Fibroblast of skin of back (primary cell): ENCODE measurements at regions not wholly inside any gene's neighbourhood (a gene's known extent, or its start where the extent isn't known, plus 50 kb on each side); places are given as distances from the start of the nearest gene placed in this dataset.

Experiments used
- DNase-seq: peaks from one replicate; pipeline ENCODE4 v3.0.0-alpha.2; 2013

- no peak for DNase-seq
Observed at GRCh38 chr4:161222889-161223288, 940.9 kb downstream of the FSTL5 start.

GRCh38 chr4:161208564-161208963, 955.2 kb downstream of the FSTL5 start:
- DNase-seq: no peak

GRCh38 chr4:161206528-161207080, 957.2 kb downstream of the FSTL5 start:
- DNase-seq: no peak

GRCh38 chr4:161203865-161204264, 959.9 kb downstream of the FSTL5 start:
- DNase-seq: no peak

GRCh38 chr4:161197912-161198311, 965.9 kb downstream of the FSTL5 start:
- peak; percentile 6 for DNase-seq

GRCh38 chr4:161197474-161197873, 966.3 kb downstream of the FSTL5 start:
- DNase-seq: no peak

- DNase-seq: peak; percentile 19
Observed at GRCh38 chr4:161189286-161190134, 974.3 kb downstream of the FSTL5 start.

- DNase-seq: no peak
Observed at GRCh38 chr4:161188578-161188977, 975.2 kb downstream of the FSTL5 start.

GRCh38 chr4:161187569-161187968, 976.2 kb downstream of the FSTL5 start:
- no peak for DNase-seq

- no peak for DNase-seq
Observed at GRCh38 chr4:161186750-161187149, 977.0 kb downstream of the FSTL5 start.

GRCh38 chr4:161186012-161186411, 977.8 kb downstream of the FSTL5 start:
- peak; percentile 40 for DNase-seq

- DNase-seq: no peak
Observed at GRCh38 chr4:161183729-161184128, 980.1 kb downstream of the FSTL5 start.

- no peak for DNase-seq
Observed at GRCh38 chr4:161182913-161183312, 980.9 kb downstream of the FSTL5 start.

GRCh38 chr4:161178310-161178709, 985.5 kb downstream of the FSTL5 start:
- DNase-seq: no peak

- no peak for DNase-seq
Observed at GRCh38 chr4:161172396-161173026, 991.3 kb downstream of the FSTL5 start.

GRCh38 chr4:161167539-161167938, 996.3 kb downstream of the FSTL5 start:
- no peak for DNase-seq

- no peak for DNase-seq
Observed at GRCh38 chr4:161160718-161161117, 1003.1 kb downstream of the FSTL5 start.

GRCh38 chr4:161148051-161148450, 1015.7 kb downstream of the FSTL5 start:
- DNase-seq: no peak

- DNase-seq: no peak
Observed at GRCh38 chr4:161143375-161143774, 1020.4 kb downstream of the FSTL5 start.

- DNase-seq: no peak
Observed at GRCh38 chr4:161134795-161135194, 1029.0 kb downstream of the FSTL5 start.

- no peak for DNase-seq
Observed at GRCh38 chr4:161133586-161134276, 1030.1 kb downstream of the FSTL5 start.

GRCh38 chr4:161132715-161133425, 1030.9 kb downstream of the FSTL5 start:
- no peak for DNase-seq

GRCh38 chr4:161121451-161121850, 1042.3 kb downstream of the FSTL5 start:
- DNase-seq: peak; percentile 7
